ENCODE measurements at regions not wholly inside any gene's neighbourhood (a gene's known extent, or its start where the extent isn't known, plus 50 kb on each side); places are given as distances from the start of the nearest gene placed in this dataset.

- no peak for TF ChIP-seq CTCF (IDR thresholded peaks at IDR 0.05; ENCODE audit: low read depth, low read length, missing input control)
- no peak for TF ChIP-seq GABPA (IDR thresholded peaks at IDR 0.05 in 1 of 2, conservative IDR thresholded peaks at IDR 0.05 in 1 of 2)
- TF ChIP-seq ZBTB33 (IDR thresholded peaks at IDR 0.05), result no peak
Observed at GRCh38 chr2:2662847-2663356, 331.8 kb upstream of the MYT1L start.

Data from liver (tissue), 3 donors.